IMR-90 (cell line): ENCODE measurements at regions not wholly inside any gene's neighbourhood (a gene's known extent, or its start where the extent isn't known, plus 50 kb on each side); places are given as distances from the start of the nearest gene placed in this dataset.

Experiments
- ATAC-seq: fragments of 200-7000 bp; cut with Tn5 transposase; 2 replicates; pipeline ENCODE4 v1.9.1; 2020; ENCODE audit warnings: low read depth, mild to moderate bottlenecking, moderate library complexity
- BruUV-seq: library from RNA; stranded (reverse); fragments of 400-500 nt; replicated peaks from 2 replicates; lab custom pipeline; 2021; lab: Mats Ljungman, UMichigan
- CTCF ChIA-PET: fragments of 300-600 bp; formaldehyde crosslinking; extraction: SDS; loops from one replicate; lab custom pipeline; 2021; ENCODE audit warnings: antibody characterized with exemption; lab: Yijun Ruan, JAX
- POLR2A ChIA-PET: fragments of 300-600 bp; sonication (Branson Sonifier 250); formaldehyde crosslinking; loops from one replicate; lab custom pipeline; 2022; ENCODE audit warnings: antibody characterized with exemption; ENCODE audit not compliant: unreplicated experiment; lab: Charles Lee
- DNase-seq: peaks from one replicate; pipeline ENCODE4 v3.0.0; 2013
- H2AFZ ChIP-seq: replicated peaks from 2 replicates; pipeline ENCODE3; 2013; ENCODE audit warnings: low read length, mild to moderate bottlenecking; ENCODE audit not compliant: poor library complexity
- H2AK5ac ChIP-seq: 2 replicates; pipeline ENCODE4 v1.6.1; 2013; ENCODE audit warnings: low read depth, low read length, inconsistent platforms
- H2AK9ac ChIP-seq: replicated peaks from 2 replicates; pipeline ENCODE3; 2013; ENCODE audit warnings: mild to moderate bottlenecking, low read depth, low read length, moderate library complexity; ENCODE audit not compliant: poor library complexity
- H2BK120ac ChIP-seq: 2 replicates; pipeline ENCODE4 v1.6.1; 2013; ENCODE audit warnings: low read depth, low read length, inconsistent platforms
- H2BK15ac ChIP-seq: 3 replicates; pipeline ENCODE4 v1.6.1; 2013; ENCODE audit warnings: low read depth, low read length, inconsistent platforms
- H2BK20ac ChIP-seq: 2 replicates; pipeline ENCODE4 v1.6.1; 2013; ENCODE audit warnings: low read depth, mild to moderate bottlenecking, inconsistent platforms, low read length, moderate library complexity
- H2BK5ac ChIP-seq: 2 replicates; pipeline ENCODE4 v1.6.1; 2013; ENCODE audit warnings: mild to moderate bottlenecking, low read depth, low read length, inconsistent platforms; ENCODE audit not compliant: poor library complexity, severe bottlenecking
- H3K14ac ChIP-seq: replicated peaks from 2 replicates; pipeline ENCODE4 v1.6.1; 2013; ENCODE audit warnings: low read depth, low read length, inconsistent platforms
- H3K18ac ChIP-seq: 2 replicates; pipeline ENCODE4 v1.6.1; 2013; ENCODE audit warnings: low read depth, low read length, control low read depth
- H3K23ac ChIP-seq: 2 replicates; pipeline ENCODE4 v1.6.1; 2013; ENCODE audit warnings: low read depth, low read length, inconsistent platforms
- H3K27ac ChIP-seq: 2 replicates; pipeline ENCODE4 v1.5.1; 2013; ENCODE audit warnings: mild to moderate bottlenecking, control low read depth, low read length; ENCODE audit not compliant: insufficient read depth
- H3K27me3 ChIP-seq: 2 replicates; pipeline ENCODE4 v1.6.1; 2013; ENCODE audit warnings: low read length; ENCODE audit not compliant: control insufficient read depth, insufficient read depth
- H3K36me3 ChIP-seq: 2 replicates; pipeline ENCODE4 v1.6.1; 2013; ENCODE audit warnings: low read length, mixed read lengths; ENCODE audit not compliant: control insufficient read depth, insufficient read depth
- H3K4ac ChIP-seq: 2 replicates; pipeline ENCODE4 v1.6.1; 2013; ENCODE audit warnings: low read depth, low read length, inconsistent platforms
- H3K4me1 ChIP-seq: 2 replicates; pipeline ENCODE4 v1.6.1; 2013; ENCODE audit warnings: low read length, mixed read lengths; ENCODE audit not compliant: control insufficient read depth, insufficient read depth
- H3K4me2 ChIP-seq: 2 replicates; pipeline ENCODE4 v1.6.1; 2013; ENCODE audit warnings: low read depth, mild to moderate bottlenecking, control low read depth, low read length, moderate library complexity
- H3K4me3 ChIP-seq: 2 replicates; pipeline ENCODE4 v1.5.1; 2013; ENCODE audit warnings: low read depth, mild to moderate bottlenecking, control low read depth, low read length, moderate library complexity; ENCODE audit not compliant: insufficient read depth
- H3K56ac ChIP-seq: 2 replicates; pipeline ENCODE4 v1.6.1; 2013; ENCODE audit warnings: low read length, inconsistent platforms; ENCODE audit not compliant: insufficient read depth; ENCODE audit errors: extremely low read depth
- H3K79me1 ChIP-seq, 2 experiments: 2 replicates each; pipeline ENCODE4 v1.6.1; 2013; ENCODE audit warnings: low read length in 2 of 2, inconsistent platforms in 1 of 2, low read depth in 1 of 2
- H3K9ac ChIP-seq: 2 replicates; pipeline ENCODE4 v1.6.1; 2013; ENCODE audit warnings: low read depth, low read length, control low read depth
- H3K9me1 ChIP-seq: 2 replicates; pipeline ENCODE4 v1.6.1; 2013; ENCODE audit warnings: low read length, inconsistent platforms; ENCODE audit not compliant: insufficient read depth
- H3K9me3 ChIP-seq: 2 replicates; pipeline ENCODE4 v1.6.1; 2013; ENCODE audit warnings: low read length; ENCODE audit not compliant: control insufficient read depth, insufficient read depth
- H4K20me1 ChIP-seq: 2 replicates; pipeline ENCODE4 v1.6.1; 2013; ENCODE audit warnings: low read length, inconsistent platforms; ENCODE audit not compliant: insufficient read depth
- H4K5ac ChIP-seq: 2 replicates; pipeline ENCODE4 v1.6.1; 2013; ENCODE audit warnings: mild to moderate bottlenecking, low read depth, low read length, control low read depth
- H4K8ac ChIP-seq, 2 experiments: 2 replicates each; pipeline ENCODE4 v1.6.1; 2013; ENCODE audit warnings: low read depth in 2 of 2, low read length in 2 of 2, control low read depth in 1 of 2, inconsistent platforms in 1 of 2
- H4K91ac ChIP-seq: 2 replicates; pipeline ENCODE4 v1.6.1; 2013; ENCODE audit warnings: low read depth, low read length, inconsistent platforms; ENCODE audit not compliant: insufficient read depth
- POLR2A ChIP-seq: IDR thresholded peaks from 2 replicates; pipeline ENCODE4 v1.6.1; 2012; ENCODE audit warnings: mild to moderate bottlenecking, low read depth, low read length
- RFX5 ChIP-seq: IDR thresholded peaks from 2 replicates; pipeline ENCODE4 v1.8.0; 2012; ENCODE audit warnings: low read depth, mild to moderate bottlenecking, low read length, moderate library complexity
- SMC3 ChIP-seq: fragments of 150-350 bp; IDR thresholded peaks from 2 replicates; pipeline ENCODE4 v1.6.1; 2016; ENCODE audit warnings: low read depth, mild to moderate bottlenecking, antibody characterized with exemption, low read length, moderate library complexity
- WGBS, 2 experiments: methylation state at CpG; one replicate each; pipeline versions ENCODE4 v1.1.5 to v1.1.7; 2013; ENCODE audit warnings: missing lambda C conversion rate in 2 of 2; ENCODE audit not compliant: insufficient read length in 1 of 2; ENCODE audit errors: extremely low coverage in 2 of 2; 5-methylcytosine and 5-hydroxymethylcytosine counted together
- dilution Hi-C: fragments of 300-500 bp; cut with HindIII; formaldehyde crosslinking; loops from one replicate; pipeline ENCODE4 v1.14.3; 2018; ENCODE audit warnings: low sequenced_read_pairs; ENCODE audit not compliant: unreplicated experiment
- in situ Hi-C: fragments of 300-500 bp; cut with MboI; formaldehyde crosslinking; loops from 3 replicates; pipeline ENCODE4 v1.14.3; 2019; ENCODE audit warnings: low sequenced_read_pairs, inconsistent platforms, mixed read lengths
- intact Hi-C: fragments of 100-400 bp; cut with micrococcal nuclease; formaldehyde crosslinking; loops from 2 replicates; pipeline ENCODE4 v1.10.0; 2022

DNA sequence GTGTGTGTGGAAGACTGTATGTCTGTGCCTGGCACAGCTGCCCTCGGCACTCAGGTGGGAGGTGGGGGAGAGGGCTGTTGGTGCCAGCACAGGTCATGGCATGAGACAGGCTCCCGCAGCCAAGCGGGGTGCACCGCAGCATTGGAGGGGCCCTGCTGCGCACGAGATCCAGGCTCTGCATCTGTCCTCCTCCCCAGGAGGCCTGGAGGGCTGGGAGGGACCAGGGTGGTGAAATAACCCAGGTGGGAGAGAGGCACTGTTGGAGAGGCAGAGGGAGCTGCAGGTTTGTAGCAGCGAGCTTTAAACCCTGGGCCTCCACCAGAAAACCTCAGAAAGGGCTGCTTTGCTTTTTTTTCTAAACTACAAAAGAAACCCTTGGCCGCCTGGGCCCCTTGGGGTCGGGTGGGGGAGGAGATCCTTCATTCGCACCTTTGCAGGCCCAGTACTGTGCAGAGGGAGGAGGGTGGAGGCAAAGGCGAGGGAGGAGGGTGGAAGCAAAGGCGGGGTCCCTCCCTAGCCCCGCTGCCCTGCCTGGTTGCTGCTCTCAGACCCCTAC is 241.7 kb downstream of the SEC14L1 start:
- intact Hi-C loops = no loop called here
- peaks cover 90% of the 10 kb centered on the region for H4K20me1 ChIP-seq
- POLR2A ChIA-PET = interaction anchor here (0.6 to 1.0 kb wide), 2 partner anchors 53 to 84 kb away, joined by 3 read pairs; no protein-coding TSS in a partner anchor

More for the DNA sequence above, 241.7 kb downstream of the SEC14L1 start:
- CTCF ChIA-PET = interaction anchor here (0.8 kb wide), 1 partner anchor 22 kb away, joined by 4 read pairs; no protein-coding TSS in a partner anchor
- Histone ChIP-seq H3K4ac (peak overlapping the region; percentile 80), H3K9ac (peak overlapping the region; percentile 33; the same call in 1 of the 2 replicates), H2AK9ac (peak overlapping the region; percentile 83), H3K18ac (peak overlapping the region; percentile 39), H3K56ac (no peak overlapping the region), H2AFZ (peak overlapping the region; percentile 24), H3K9me1 (peaks cover 61% of the 10 kb centered on the region), H3K9me3 (no peaks in the 10 kb centered on the region), H4K8ac (peak overlapping the region in 1 of 2 experiments; percentile 64; a peak in 2 of 4 replicates), H4K91ac (peak overlapping the region; percentile 53), H2BK5ac (peak overlapping the region; percentile 86), H3K27ac (peak overlapping the region; percentile 92), H3K4me1 (peaks cover 80% of the 10 kb centered on the region), H3K27me3 (no peaks in the 10 kb centered on the region), H2BK20ac (peak overlapping the region; percentile 44), H2BK120ac (peak overlapping the region; percentile 65), H4K5ac (peak overlapping the region; percentile 46), H3K4me2 (peak overlapping the region; percentile 44), H3K36me3 (peaks cover 15% of the 10 kb centered on the region; the same call in 1 of the 2 replicates), H2AK5ac (peak overlapping the region; percentile 77), H3K23ac (0 out of 2 replicates have a peak overlapping the region, but pooled peaks have one; percentile 80), H2BK15ac (peak overlapping the region; percentile 23; the same call in 1 of the 3 replicates), H3K4me3 (no peak overlapping the region), H3K79me1 (peaks cover 5 to 94% of the 10 kb centered on the region in 2 experiments), H3K14ac (peak overlapping the region; percentile 58)
- WGBS, 2 experiments = 0% methylated on average over 1 of the region's 13 CpGs; no CpG with 5 or more reads in 1 of the 2 experiments
- TF ChIP-seq POLR2A (no peak), RFX5 (no peak), SMC3 (no peak)
- dilution Hi-C loops = no loop called here
- BruUV-seq = no TSS peak
- ATAC-seq = peak; percentile 24
- no peak for DNase-seq
- in situ Hi-C loops = no loop called here
